Stimulated activated CD4-positive, alpha-beta T cell treated with anti-CD3 and anti-CD28 coated beads, TNF-alpha, amount 100 ng/mL, for 1 hour (primary cell): ENCODE measurements at regions not wholly inside any gene's neighbourhood (a gene's known extent, or its start where the extent isn't known, plus 50 kb on each side); places are given as distances from the start of the nearest gene placed in this dataset.
"Not testable (repeated sequence)": the region's sequence is repeated elsewhere in the genome, so short reads cannot be mapped to it uniquely, and the experiment has no call there.

Source experiments
- DNase-seq, 3 donors: peaks; one replicate each; pipeline ENCODE4 v3.0.0-alpha.2; 2020; ENCODE audit warnings: low read depth in 3 of 3, low spot score in 1 of 3

DNA sequence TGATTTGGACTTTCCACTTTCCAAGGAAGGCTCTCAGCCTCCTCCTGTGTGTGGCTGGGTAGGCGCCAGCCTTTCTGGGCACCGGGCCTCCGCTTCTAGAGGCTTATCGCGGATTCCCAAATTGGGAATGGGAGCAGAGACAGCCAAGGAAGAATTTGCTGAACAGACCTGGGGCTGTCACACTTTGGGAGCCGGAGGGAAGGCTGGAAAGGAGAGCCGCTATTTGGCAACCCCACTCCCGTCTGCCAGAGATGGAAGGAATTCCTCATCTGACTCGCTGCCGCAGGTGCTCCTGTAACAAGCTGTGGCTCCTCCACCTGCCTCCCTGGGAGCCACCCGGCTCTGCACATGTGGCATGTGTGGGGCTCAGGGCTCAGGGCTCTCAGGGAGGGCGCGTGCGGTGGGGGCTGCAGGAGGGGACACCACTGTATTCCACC lies 50.8 kb upstream of the ECHDC3 start:
- no peak for DNase-seq

DNA sequence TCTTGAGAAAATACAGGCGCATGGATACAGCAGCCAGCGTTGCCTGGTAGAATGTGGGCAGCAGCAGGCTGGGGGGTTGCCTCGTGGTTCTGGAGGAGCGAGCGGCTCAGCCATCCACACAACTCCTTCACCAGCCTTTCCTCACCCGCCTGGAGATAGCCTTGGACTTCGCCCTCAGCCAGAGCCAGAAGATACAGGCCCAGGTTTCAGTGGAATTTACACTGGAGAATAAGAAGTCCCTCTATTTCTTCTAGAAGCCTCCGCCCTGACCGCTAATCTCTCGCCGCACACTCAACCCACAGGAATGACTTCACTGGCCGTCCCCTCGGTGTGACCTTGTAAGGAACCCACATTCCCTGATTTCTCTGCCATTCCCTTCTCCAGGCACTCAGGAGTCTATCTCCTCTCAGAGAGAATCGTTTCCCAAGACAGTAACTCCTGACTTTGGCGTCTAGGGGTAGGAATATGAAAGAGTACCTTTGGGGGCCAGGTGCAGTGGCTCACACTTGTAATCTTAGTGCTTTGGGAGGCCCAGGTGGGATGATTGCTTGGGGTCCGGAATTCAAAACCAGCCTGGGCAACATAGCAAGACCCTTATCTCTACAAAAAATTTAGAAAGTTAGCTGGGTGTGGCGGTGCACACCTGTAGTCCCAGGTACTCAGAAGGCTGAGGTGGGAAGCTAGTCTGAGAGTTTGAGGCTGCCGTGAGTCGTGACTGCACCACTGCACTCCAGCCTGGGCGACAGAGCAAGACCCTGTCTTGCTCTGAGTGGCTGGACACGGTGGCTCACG lies 52.0 kb upstream of the ECHDC3 start:
- no peak for DNase-seq

GRCh38 chr10:11688448-11688795 lies 53.8 kb upstream of the ECHDC3 start:
- DNase-seq: not testable (repeated sequence)

GRCh38 chr10:11687779-11688447 lies 54.3 kb upstream of the ECHDC3 start:
- no peak for DNase-seq

GRCh38 chr10:11687357-11687771 lies 54.8 kb upstream of the ECHDC3 start:
- no peak for DNase-seq

- peak in 1 of 3 donors; percentile 22 for DNase-seq
Measured at GRCh38 chr10:11685787-11686218, 56.4 kb upstream of the ECHDC3 start.

GRCh38 chr10:11684717-11685645 lies 57.2 kb upstream of the ECHDC3 start:
- peak; percentile 17 to 40 (median 19) for DNase-seq

DNA sequence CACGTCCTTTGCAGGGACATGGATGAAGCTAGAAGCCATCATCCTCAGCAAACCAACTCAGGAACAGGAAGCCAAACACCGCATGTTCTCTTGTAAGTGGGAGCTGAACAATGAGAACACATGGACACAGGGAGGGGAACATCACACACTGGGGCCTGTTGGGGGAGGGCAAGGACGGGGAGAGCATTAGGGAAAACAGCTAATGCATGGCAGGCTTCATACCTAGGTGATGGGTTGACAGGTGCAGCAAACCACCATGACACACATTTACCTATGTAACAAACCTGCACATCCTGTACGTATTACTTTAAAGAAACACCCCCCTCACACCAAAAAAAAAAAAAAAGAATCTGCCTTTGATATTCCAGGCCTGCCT lies 57.9 kb upstream of the ECHDC3 start:
- DNase-seq: not testable (repeated sequence)

DNA sequence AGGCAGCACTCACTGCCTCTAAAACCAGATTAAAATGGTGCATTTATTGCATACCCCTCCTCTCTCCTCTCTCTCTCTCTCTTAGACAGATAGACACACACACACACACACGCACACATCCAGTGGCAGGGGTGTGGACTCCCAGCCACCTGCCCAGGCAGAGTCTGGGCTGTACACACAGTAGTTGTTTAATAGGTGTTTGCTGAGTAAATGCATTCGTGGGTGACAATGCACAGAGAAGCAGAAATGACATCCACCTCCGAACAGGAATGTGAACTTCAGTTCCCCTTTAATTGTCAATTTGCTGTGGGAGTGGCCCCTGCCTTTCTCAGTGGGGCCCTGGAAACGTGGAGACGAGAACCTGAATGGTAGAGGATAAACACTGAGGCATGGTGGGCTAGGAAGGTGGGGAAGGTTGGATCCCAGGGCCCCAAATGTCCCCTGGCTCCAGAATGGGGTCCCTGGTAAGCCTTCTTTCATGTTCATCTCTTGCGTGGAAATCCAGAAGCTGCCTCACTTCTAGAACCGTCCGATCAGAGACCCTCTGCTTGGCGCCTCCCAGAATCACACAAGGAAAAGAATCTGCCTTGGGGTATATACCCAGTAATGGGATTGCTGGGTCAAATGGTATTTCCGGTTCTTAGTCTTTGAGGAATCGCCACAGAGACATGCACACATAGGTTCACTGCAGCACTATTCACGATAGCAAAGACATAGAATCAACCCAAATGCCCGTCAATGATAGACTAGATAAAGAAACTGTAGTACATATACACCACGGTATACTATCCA lies 58.5 kb upstream of the ECHDC3 start:
- DNase-seq: no peak

DNA sequence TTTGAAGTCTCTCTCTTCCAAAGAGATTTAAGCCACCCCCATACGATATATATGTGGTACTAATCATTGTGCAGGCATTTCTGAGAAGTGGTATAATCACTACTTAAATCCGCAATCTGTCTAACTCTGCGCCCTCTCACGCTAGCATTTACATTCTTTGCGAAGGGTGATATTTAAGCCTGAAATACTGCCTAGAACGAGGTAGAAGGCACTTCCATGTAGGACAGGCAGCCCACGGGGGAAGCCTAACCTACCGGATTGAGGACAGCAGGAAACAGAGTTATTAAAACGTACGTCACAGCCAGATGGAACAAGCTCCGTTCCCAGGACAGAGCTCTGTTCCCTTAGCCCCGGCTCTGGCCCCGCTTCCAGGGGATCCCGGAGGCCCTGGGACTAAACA lies 59.3 kb upstream of the ECHDC3 start:
- no peak for DNase-seq

GRCh38 chr10:11682267-11682683 lies 59.9 kb upstream of the ECHDC3 start:
- DNase-seq: no peak

GRCh38 chr10:11680496-11680895 lies 61.7 kb upstream of the ECHDC3 start:
- DNase-seq: no peak

DNA sequence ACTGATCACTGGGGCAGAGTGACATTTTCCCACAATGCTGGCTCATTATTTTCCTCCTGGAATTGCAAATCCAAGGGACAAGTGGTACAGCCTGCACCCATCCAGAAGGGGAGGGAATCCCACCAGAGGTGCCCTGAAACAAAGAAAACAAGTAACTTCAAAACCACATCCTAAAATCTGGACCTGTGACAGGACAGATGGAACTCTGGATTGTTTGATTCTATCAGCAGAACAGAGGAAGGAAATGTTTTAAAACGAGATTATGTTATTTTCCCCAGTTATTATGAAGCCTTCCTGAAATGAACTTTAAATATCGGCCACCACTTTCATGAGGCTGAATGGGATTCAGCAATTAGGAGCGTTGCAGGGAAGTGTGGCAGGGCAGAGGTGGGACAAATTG lies 62.2 kb upstream of the ECHDC3 start:
- no peak for DNase-seq

DNA sequence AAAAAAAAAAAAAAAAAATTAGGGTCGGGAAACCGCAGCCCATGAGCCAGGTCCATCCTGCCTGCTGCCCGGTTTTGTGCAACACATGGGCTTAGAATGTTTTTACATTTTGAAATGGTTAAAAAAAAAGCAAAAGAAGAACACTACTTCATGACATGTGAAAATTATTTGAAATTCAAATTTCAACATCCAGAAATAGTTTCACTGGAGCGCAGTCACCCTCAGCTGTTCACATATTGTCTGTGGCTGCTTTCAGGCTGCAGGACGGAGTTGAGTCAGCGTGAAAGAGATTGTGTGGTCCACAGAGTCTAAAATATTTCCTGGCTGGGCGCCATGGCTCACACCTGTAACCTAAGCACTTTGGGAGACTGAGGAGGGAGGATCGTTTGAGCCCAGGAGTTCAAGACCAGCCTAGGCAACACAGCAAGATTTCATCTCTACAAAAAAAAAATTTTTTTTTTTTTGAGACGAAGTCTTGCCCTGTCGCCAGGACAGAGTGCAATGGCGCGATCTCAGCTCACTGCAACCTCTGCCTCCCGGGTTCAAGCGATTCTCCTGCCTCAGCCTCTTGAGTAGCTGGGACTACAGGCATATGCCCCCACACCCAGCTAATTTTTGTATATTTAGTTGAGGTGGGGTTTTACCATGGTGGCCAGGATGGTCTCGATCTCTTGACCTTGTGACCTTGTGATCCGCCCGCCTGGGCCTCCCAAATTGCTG lies 63.9 kb upstream of the ECHDC3 start:
- DNase-seq: no peak

DNA sequence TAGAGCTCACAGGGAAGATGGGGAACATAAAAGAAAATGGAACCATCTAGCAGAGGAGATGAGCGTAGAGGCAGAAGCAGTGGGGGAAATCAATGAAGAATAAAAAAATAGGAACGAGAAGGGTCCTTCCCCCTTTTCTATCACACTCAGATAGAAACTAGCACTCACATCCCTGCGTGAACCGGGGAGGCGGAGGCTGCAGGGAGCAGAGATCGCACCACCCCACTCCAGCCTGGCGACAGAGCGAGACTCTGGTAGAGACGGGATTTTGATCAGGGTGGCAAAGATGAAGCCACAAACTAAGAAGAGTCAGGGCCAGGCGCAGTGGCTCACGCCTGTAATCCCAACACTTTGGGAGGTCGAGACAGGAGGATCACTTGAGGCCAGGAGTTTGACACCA lies 64.7 kb upstream of the ECHDC3 start:
- DNase-seq: no peak

- no peak for DNase-seq
Measured at GRCh38 chr10:11673346-11674280, 62.2 kb upstream of the USP6NL start.

- DNase-seq: no peak
Measured at GRCh38 chr10:11672836-11673235, 61.4 kb upstream of the USP6NL start.

DNA sequence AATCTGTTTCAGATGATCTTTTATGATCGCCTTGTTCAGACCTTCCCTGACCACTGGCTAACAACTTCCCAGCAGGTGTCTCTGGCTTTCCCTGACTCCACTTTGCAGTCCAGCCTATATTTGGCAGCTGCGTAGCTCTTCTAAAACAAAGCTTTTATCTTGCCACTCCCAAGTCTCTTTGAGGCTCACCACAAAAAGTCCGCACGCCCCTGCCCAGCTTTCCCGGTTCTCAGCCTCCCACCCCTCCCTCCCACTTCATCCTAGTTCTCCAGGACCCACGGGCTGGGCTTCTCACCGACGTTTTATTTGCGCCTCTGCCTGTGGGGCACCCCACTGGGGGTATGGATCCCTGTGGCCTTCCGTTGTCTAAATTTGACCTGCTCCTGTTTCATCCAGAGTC lies 58.9 kb upstream of the USP6NL start:
- DNase-seq: no peak
